HG02798 (cell line): ENCODE measurements at regions not wholly inside any gene's neighbourhood (a gene's known extent, or its start where the extent isn't known, plus 50 kb on each side); places are given as distances from the start of the nearest gene placed in this dataset.
"Not testable (repeated sequence)": the region's sequence is repeated elsewhere in the genome, so short reads cannot be mapped to it uniquely, and the experiment has no call there.

ENCODE experiments used
- ATAC-seq: cut with Tn5 transposase; IDR thresholded peaks from one replicate; pipeline ENCODE4 v1.9.1; 2021; ENCODE audit warnings: mild to moderate bottlenecking; ENCODE audit not compliant: unreplicated experiment, poor library complexity

- no peak for ATAC-seq
These were observed 351.3 kb upstream of the RUNX1 start for GRCh38 chr21:35400233-35400939.

GRCh38 chr21:35399706-35400105 lies 350.6 kb upstream of the RUNX1 start:
- ATAC-seq = no peak

GRCh38 chr21:35399002-35399530 lies 350.0 kb upstream of the RUNX1 start:
- no peak for ATAC-seq

GRCh38 chr21:35398346-35398982 lies 349.4 kb upstream of the RUNX1 start:
- no peak for ATAC-seq

- no peak for ATAC-seq
These were observed 348.7 kb upstream of the RUNX1 start for GRCh38 chr21:35397781-35398180.

GRCh38 chr21:35396655-35397054 lies 347.6 kb upstream of the RUNX1 start:
- no peak for ATAC-seq

GRCh38 chr21:35395728-35396127 lies 346.6 kb upstream of the RUNX1 start:
- ATAC-seq = no peak

- no peak for ATAC-seq
These were observed 345.7 kb upstream of the RUNX1 start for GRCh38 chr21:35394634-35395369.

GRCh38 chr21:35394049-35394448 lies 344.9 kb upstream of the RUNX1 start:
- no peak for ATAC-seq

GRCh38 chr21:35390013-35390776 lies 341.1 kb upstream of the RUNX1 start:
- no peak for ATAC-seq

- ATAC-seq = no peak
These were observed 337.5 kb upstream of the RUNX1 start for GRCh38 chr21:35386491-35387079.

GRCh38 chr21:35384375-35384774 lies 335.3 kb upstream of the RUNX1 start:
- ATAC-seq = no peak

GRCh38 chr21:35382696-35383095 lies 333.6 kb upstream of the RUNX1 start:
- no peak for ATAC-seq

- no peak for ATAC-seq
These were observed 332.7 kb upstream of the RUNX1 start for GRCh38 chr21:35381743-35382310.

GRCh38 chr21:35380304-35380703 lies 331.2 kb upstream of the RUNX1 start:
- ATAC-seq = not testable (repeated sequence)

- ATAC-seq = no peak
These were observed 329.8 kb upstream of the RUNX1 start for GRCh38 chr21:35378881-35379280.

- ATAC-seq = no peak
These were observed 328.5 kb upstream of the RUNX1 start for GRCh38 chr21:35377505-35378090.

- no peak for ATAC-seq
These were observed 327.5 kb upstream of the RUNX1 start for GRCh38 chr21:35376406-35377135.

GRCh38 chr21:35375115-35375514 lies 326.0 kb upstream of the RUNX1 start:
- ATAC-seq = no peak
